Epithelial cell of esophagus (primary cell): ENCODE measurements at regions not wholly inside any gene's neighbourhood (a gene's known extent, or its start where the extent isn't known, plus 50 kb on each side); places are given as distances from the start of the nearest gene placed in this dataset.

Experiments used
- DNase-seq: peaks from one replicate; pipeline ENCODE4 v3.0.0; 2010; ENCODE audit warnings: low read depth
- H3K4me3 ChIP-seq: 2 replicates; pipeline ENCODE4 v1.5.1; 2011; ENCODE audit warnings: mild to moderate bottlenecking, low read length, control low read depth
- CTCF ChIP-seq: IDR thresholded peaks from 2 replicates; pipeline ENCODE4 v1.5.1; 2011; ENCODE audit warnings: low read depth, mild to moderate bottlenecking, low read length, control low read depth, inconsistent platforms; ENCODE audit not compliant: insufficient read depth; ENCODE audit errors: missing control alignments

GRCh38 chr3:63089007-63089750 is 188.9 kb upstream of the SYNPR start:
- TF ChIP-seq CTCF = no peak
- DNase-seq = no peak
- no peak overlapping the region for H3K4me3 ChIP-seq

- no peak overlapping the region for H3K4me3 ChIP-seq
- no peak for DNase-seq
- TF ChIP-seq CTCF = no peak
Observed at GRCh38 chr3:63089751-63090132, 188.4 kb upstream of the SYNPR start.

- no peak for TF ChIP-seq CTCF
- no peak for DNase-seq
- no peak overlapping the region for H3K4me3 ChIP-seq
Observed at GRCh38 chr3:63090656-63091055, 187.5 kb upstream of the SYNPR start.

- TF ChIP-seq CTCF = no peak
- DNase-seq = no peak
- no peak overlapping the region for H3K4me3 ChIP-seq
Observed at GRCh38 chr3:63092515-63092914, 185.6 kb upstream of the SYNPR start.

GRCh38 chr3:63094642-63095408 is 183.3 kb upstream of the SYNPR start:
- no peak overlapping the region for H3K4me3 ChIP-seq
- no peak for DNase-seq
- no peak for TF ChIP-seq CTCF

- no peak overlapping the region for H3K4me3 ChIP-seq
- no peak for DNase-seq
- TF ChIP-seq CTCF = no peak
Observed at GRCh38 chr3:63096248-63097058, 181.7 kb upstream of the SYNPR start.
